Rectal smooth muscle tissue (tissue), 1 donor: ENCODE measurements at regions not wholly inside any gene's neighbourhood (a gene's known extent, or its start where the extent isn't known, plus 50 kb on each side); places are given as distances from the start of the nearest gene placed in this dataset.

Experiments
- H3K27ac ChIP-seq: one replicate; pipeline ENCODE4 v1.7.0; 2013; ENCODE audit warnings: low read depth, low read length, inconsistent platforms
- H3K27me3 ChIP-seq: one replicate; pipeline ENCODE4 v1.7.0; 2013; ENCODE audit warnings: low read length; ENCODE audit not compliant: control insufficient read depth, insufficient read depth
- H3K36me3 ChIP-seq: one replicate; pipeline ENCODE4 v1.7.0; 2013; ENCODE audit warnings: low read length; ENCODE audit not compliant: control insufficient read depth, insufficient read depth
- H3K4me1 ChIP-seq: one replicate; pipeline ENCODE4 v1.7.0; 2013; ENCODE audit warnings: low read length; ENCODE audit not compliant: control insufficient read depth, insufficient read depth
- H3K4me3 ChIP-seq: one replicate; pipeline ENCODE4 v1.7.0; 2013; ENCODE audit warnings: low read length
- H3K9ac ChIP-seq: one replicate; pipeline ENCODE4 v1.7.0; 2013; ENCODE audit warnings: low read length

GRCh38 chr1:221923929-221924598 is 182.2 kb upstream of the DUSP10 start:
- Histone ChIP-seq H3K9ac (no peak overlapping the region), H3K36me3 (no peaks in the 10 kb centered on the region), H3K27ac (no peak overlapping the region), H3K4me3 (no peak overlapping the region), H3K4me1 (no peaks in the 10 kb centered on the region), H3K27me3 (no peaks in the 10 kb centered on the region)

- Histone ChIP-seq H3K27ac (no peak overlapping the region), H3K36me3 (no peaks in the 10 kb centered on the region), H3K4me1 (no peaks in the 10 kb centered on the region), H3K27me3 (no peaks in the 10 kb centered on the region), H3K9ac (no peak overlapping the region), H3K4me3 (no peak overlapping the region)
Measured at GRCh38 chr1:221921936-221922335, 180.0 kb upstream of the DUSP10 start.

DNA sequence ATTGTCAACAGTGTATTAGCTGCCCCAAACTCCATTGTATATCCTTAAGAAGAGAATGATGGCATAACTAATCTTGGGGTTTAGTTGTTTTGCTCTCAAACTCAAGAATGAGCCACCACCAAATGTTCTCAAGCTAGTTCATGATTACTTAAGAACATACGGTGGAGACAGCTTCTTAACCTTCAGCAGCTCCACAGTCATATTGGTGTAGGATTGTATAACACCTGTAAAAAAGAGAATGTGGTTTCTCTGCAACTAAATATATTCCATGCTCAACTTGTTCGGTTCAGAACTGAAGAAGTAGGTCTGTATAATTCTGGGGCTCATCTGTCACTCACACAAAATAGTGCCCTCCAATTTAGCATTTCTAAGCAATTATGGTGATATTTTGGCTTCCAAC is 177.9 kb upstream of the DUSP10 start:
- H3K4me3 ChIP-seq: no peak overlapping the region
- no peaks in the 10 kb centered on the region for H3K36me3 ChIP-seq
- no peak overlapping the region for H3K9ac ChIP-seq
- H3K4me1 ChIP-seq: no peaks in the 10 kb centered on the region
- no peak overlapping the region for H3K27ac ChIP-seq
- no peaks in the 10 kb centered on the region for H3K27me3 ChIP-seq

DNA sequence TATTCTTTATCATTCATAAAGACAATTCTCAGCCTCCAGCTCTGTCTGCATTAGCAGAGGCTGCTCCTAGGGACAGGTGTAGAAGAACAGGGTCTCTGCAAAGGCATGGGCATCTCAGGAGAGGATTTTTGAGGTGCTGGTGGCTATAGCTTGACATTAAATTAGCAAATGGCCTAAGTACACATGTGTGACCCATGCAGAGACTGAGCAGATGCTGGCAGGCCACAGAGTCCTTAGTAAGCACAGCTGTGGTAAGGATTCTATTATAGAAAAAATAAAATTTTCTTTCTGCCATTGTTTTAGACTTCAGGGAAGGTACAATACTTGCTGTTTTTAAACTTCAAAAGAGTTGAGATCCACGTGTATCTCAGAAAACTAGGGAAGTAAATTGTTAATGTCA is 177.5 kb upstream of the DUSP10 start:
- Histone ChIP-seq H3K36me3 (no peaks in the 10 kb centered on the region), H3K27ac (no peak overlapping the region), H3K4me1 (no peaks in the 10 kb centered on the region), H3K27me3 (no peaks in the 10 kb centered on the region), H3K9ac (no peak overlapping the region), H3K4me3 (no peak overlapping the region)

GRCh38 chr1:221916176-221916575 is 174.3 kb upstream of the DUSP10 start:
- H3K4me1 ChIP-seq: no peaks in the 10 kb centered on the region
- H3K27ac ChIP-seq: no peak overlapping the region
- H3K27me3 ChIP-seq: no peaks in the 10 kb centered on the region
- no peak overlapping the region for H3K4me3 ChIP-seq
- H3K9ac ChIP-seq: no peak overlapping the region
- no peaks in the 10 kb centered on the region for H3K36me3 ChIP-seq

- no peaks in the 10 kb centered on the region for H3K4me1 ChIP-seq
- H3K36me3 ChIP-seq: no peaks in the 10 kb centered on the region
- H3K27me3 ChIP-seq: no peaks in the 10 kb centered on the region
- no peak overlapping the region for H3K27ac ChIP-seq
- no peak overlapping the region for H3K4me3 ChIP-seq
- H3K9ac ChIP-seq: no peak overlapping the region
Measured at GRCh38 chr1:221915764-221916163, 173.9 kb upstream of the DUSP10 start.

GRCh38 chr1:221913351-221913892 is 171.5 kb upstream of the DUSP10 start:
- no peaks in the 10 kb centered on the region for H3K27me3 ChIP-seq
- H3K4me1 ChIP-seq: no peaks in the 10 kb centered on the region
- no peak overlapping the region for H3K9ac ChIP-seq
- no peak overlapping the region for H3K4me3 ChIP-seq
- no peak overlapping the region for H3K27ac ChIP-seq
- H3K36me3 ChIP-seq: no peaks in the 10 kb centered on the region

DNA sequence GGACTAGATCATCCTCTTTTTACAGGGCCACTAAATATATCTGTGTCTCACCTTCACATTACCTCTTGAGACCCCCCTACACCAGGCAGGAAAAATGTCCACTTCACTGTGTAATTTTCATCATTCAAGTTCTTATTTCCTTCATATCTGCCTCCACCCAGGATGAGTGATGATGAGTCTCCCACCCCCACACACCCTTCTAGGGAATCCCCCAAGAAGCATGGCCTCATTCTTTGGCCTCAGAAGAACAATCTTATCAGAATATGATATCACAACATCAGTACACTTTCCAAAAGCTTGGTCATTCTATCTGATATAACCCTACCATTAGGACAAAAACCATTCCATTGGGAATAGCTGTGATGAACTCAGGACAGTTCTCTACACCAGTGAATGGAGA is 170.3 kb upstream of the DUSP10 start:
- no peaks in the 10 kb centered on the region for H3K4me1 ChIP-seq
- no peak overlapping the region for H3K9ac ChIP-seq
- no peaks in the 10 kb centered on the region for H3K36me3 ChIP-seq
- no peak overlapping the region for H3K4me3 ChIP-seq
- no peak overlapping the region for H3K27ac ChIP-seq
- no peaks in the 10 kb centered on the region for H3K27me3 ChIP-seq

DNA sequence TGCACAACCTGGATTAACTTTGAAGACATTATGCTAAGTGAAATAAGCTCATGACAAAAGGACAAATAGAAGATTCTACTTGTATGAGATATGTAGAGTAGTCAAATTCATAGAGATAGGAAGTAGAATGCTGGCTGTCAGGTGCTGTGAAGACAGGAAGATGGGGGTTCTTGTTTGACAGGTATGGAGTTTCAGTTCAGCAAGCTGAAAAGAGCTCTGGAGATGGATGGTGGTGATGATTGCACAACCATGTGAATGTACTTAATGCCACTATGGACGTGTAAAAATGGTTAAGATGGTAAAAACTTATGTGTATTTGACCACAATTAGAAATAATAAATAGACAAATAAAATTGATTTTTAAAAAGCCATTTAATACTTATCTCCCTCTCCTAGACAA is 169.8 kb upstream of the DUSP10 start:
- Histone ChIP-seq H3K27me3 (no peaks in the 10 kb centered on the region), H3K36me3 (no peaks in the 10 kb centered on the region), H3K27ac (no peak overlapping the region), H3K9ac (no peak overlapping the region), H3K4me1 (no peaks in the 10 kb centered on the region), H3K4me3 (no peak overlapping the region)

DNA sequence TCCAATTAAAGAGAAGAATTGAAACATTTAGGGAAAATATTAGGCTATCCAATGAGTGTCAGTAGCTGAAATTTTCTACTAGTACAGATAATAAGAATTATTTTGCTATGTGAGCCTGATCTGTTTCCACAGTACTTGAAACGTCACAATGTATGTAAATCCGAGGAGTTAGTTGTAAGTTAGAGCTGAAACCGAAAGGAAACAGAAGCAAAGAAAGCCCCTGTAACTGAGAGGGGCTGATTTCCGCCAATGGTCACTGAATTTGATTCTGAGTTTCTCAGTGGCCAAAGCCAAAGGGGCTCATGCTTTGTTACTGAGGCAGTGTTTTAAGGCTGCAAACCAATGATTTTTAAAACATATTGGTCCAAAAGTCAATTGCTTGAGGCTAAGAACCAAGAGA is 168.3 kb upstream of the DUSP10 start:
- H3K27ac ChIP-seq: no peak overlapping the region
- no peaks in the 10 kb centered on the region for H3K27me3 ChIP-seq
- no peak overlapping the region for H3K4me3 ChIP-seq
- no peaks in the 10 kb centered on the region for H3K4me1 ChIP-seq
- H3K36me3 ChIP-seq: no peaks in the 10 kb centered on the region
- no peak overlapping the region for H3K9ac ChIP-seq

GRCh38 chr1:221908573-221908972 is 166.7 kb upstream of the DUSP10 start:
- no peak overlapping the region for H3K4me3 ChIP-seq
- no peaks in the 10 kb centered on the region for H3K27me3 ChIP-seq
- H3K4me1 ChIP-seq: no peaks in the 10 kb centered on the region
- no peak overlapping the region for H3K27ac ChIP-seq
- no peak overlapping the region for H3K9ac ChIP-seq
- H3K36me3 ChIP-seq: no peaks in the 10 kb centered on the region

GRCh38 chr1:221907166-221907932 is 165.5 kb upstream of the DUSP10 start:
- no peak overlapping the region for H3K27ac ChIP-seq
- H3K9ac ChIP-seq: no peak overlapping the region
- no peaks in the 10 kb centered on the region for H3K27me3 ChIP-seq
- no peak overlapping the region for H3K4me3 ChIP-seq
- no peaks in the 10 kb centered on the region for H3K36me3 ChIP-seq
- H3K4me1 ChIP-seq: no peaks in the 10 kb centered on the region

DNA sequence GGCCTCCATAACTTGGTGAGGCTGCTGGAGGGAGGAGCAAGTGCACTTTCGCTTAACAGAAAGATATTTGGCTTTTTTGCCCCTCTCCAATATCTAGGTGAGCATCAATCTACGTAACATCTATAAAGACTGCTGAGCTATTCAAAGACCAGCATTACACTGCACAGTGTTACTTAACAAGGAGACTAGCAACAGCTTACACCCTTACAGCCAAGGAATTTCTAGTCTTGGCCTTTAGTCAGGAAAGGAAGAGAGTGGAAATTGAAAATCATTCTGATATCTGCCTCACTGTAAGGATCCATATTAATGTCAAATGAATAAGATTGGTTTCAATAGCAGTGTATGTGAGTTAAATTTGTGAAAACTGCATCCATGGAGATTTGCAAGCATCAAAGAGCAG is 163.9 kb upstream of the DUSP10 start:
- no peaks in the 10 kb centered on the region for H3K27me3 ChIP-seq
- H3K36me3 ChIP-seq: no peaks in the 10 kb centered on the region
- no peak overlapping the region for H3K9ac ChIP-seq
- no peak overlapping the region for H3K4me3 ChIP-seq
- no peak overlapping the region for H3K27ac ChIP-seq
- no peaks in the 10 kb centered on the region for H3K4me1 ChIP-seq
